GM12801 (cell line): ENCODE measurements at regions not wholly inside any gene's neighbourhood (a gene's known extent, or its start where the extent isn't known, plus 50 kb on each side); places are given as distances from the start of the nearest gene placed in this dataset.

Source experiments
- TF ChIP-seq, protein P1 (sequence below): IDR thresholded peaks from one replicate; pipeline ENCODE4 v1.5.1; 2011; ENCODE audit warnings: control low read depth; ENCODE audit not compliant: insufficient read length; ENCODE audit errors: extremely low read depth

DNA sequence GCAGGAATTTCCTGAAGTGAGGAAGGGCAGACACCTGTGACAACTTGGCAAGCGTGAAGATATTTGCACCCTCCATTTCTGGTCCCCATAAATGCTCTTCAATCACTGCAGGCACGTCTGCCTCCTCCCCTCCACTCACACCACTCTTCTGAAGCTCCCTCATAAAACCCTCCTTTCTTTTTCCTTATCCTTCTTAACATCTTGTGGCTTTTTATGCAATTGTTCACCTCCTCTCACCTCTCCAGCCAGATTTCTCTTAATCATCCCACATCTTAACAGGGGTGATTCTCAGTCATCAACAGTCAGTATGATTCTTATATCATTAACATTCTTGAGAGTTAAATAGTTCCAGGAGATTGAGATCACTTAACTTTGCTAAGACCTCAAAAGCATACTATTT lies 277.4 kb downstream of the SPRY1 start:
- TF ChIP-seq, protein P1, sequence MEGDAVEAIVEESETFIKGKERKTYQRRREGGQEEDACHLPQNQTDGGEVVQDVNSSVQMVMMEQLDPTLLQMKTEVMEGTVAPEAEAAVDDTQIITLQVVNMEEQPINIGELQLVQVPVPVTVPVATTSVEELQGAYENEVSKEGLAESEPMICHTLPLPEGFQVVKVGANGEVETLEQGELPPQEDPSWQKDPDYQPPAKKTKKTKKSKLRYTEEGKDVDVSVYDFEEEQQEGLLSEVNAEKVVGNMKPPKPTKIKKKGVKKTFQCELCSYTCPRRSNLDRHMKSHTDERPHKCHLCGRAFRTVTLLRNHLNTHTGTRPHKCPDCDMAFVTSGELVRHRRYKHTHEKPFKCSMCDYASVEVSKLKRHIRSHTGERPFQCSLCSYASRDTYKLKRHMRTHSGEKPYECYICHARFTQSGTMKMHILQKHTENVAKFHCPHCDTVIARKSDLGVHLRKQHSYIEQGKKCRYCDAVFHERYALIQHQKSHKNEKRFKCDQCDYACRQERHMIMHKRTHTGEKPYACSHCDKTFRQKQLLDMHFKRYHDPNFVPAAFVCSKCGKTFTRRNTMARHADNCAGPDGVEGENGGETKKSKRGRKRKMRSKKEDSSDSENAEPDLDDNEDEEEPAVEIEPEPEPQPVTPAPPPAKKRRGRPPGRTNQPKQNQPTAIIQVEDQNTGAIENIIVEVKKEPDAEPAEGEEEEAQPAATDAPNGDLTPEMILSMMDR = no peak

DNA sequence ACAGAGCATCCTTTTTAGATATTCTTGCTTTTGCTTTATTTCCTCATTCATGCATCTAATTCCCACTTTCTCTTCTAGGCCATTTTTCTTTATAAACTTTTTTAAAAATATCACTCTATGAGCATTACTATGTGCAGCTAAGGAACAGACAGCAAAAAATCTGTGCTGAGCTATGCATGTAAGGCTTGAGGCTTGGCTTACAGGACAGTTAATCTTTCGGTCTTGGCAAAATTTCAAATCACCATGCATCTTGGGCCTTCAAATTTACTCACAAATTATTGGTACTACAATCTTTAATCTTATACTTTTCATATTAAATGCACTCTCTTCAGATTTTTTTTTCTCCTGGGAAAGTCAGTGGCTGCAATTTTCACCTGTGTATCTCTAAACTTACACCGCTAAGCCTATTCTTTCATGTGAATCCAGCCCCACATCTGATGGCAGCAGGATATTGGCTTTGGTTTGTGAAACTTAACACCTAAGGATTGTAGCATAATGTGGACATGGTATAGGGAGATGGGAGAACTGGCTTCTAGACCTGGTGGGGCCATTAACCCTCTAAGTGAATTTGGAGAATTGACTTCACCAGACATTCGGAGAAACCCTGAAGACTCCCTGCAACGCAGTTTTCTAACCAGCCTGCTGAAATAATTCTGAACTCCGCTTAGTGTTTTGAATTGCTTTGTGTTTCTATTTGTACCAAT lies 278.3 kb downstream of the SPRY1 start:
- TF ChIP-seq, protein P1 = no peak

DNA sequence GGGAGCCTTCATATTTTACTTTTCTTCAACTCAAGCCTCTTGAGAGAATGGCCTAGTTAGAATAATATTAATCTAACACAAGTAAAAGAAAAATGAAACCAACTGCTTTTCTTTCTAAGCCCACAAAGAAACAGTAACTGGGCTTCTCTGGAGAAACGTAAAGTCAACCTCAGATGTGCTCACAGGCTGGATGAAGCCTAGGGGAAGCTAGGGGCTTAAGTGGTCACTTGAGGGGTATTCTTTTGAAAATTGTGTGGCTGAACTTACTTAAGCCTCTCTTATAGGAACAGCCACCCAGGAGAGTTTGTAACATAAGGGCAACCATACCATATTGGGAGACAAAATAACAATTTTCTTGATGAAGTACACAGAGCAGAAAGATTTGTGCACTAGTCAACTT lies 279.0 kb downstream of the SPRY1 start:
- TF ChIP-seq, protein P1 = no peak

DNA sequence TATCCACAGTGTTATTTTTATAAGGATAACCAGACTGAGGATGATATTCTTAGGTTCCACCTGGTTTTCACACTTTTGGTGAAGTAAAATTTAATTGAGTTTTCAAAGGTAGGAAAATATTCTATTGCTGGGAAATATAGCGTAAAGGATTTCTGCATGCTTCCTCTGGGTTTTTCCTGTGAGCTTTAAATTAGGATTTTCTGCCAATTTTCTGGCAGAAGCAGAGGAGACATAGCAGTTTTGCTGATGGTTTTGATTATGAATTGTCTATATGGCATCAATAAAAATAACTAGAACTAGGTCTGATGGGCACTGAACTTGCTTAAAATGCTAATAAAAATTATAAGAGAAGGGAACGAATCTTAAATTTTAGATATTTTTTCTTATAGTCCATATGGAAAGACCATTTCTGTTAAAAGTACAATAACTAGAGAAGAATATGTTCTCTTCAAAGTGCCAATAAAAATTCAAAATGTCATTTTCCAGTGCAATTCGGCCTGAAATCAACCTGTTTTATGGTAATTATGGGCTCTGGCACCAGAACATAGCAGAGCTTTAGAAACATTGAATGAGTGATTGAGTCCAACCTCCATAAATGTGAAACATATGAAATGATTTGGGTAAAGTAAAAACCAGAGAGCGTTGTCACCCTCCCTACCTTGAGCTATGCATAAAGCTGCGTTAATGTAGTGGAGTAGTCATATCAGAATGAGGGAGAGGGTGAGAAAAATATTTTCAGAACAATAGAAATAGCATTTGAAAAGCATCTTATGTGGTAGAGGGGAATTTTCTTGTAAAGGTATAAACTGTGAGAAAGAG lies 279.7 kb downstream of the SPRY1 start:
- TF ChIP-seq, protein P1 = no peak

DNA sequence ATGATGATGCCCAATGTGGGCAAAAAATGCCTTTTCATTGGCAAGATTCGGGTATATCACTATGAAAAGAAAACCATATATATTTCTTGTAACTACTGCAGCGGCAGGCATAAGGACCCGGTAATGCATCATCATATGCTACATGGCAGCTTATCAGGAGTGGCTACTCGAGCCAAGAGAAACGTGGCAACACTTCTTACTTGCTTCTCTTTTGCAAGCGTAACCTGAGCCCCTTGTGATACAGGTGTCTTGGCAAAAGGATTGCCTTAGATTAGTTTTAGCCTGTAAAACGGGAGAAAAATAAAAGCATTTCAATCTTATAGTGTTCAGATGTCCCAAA lies 280.3 kb downstream of the SPRY1 start:
- TF ChIP-seq, protein P1 = no peak

DNA sequence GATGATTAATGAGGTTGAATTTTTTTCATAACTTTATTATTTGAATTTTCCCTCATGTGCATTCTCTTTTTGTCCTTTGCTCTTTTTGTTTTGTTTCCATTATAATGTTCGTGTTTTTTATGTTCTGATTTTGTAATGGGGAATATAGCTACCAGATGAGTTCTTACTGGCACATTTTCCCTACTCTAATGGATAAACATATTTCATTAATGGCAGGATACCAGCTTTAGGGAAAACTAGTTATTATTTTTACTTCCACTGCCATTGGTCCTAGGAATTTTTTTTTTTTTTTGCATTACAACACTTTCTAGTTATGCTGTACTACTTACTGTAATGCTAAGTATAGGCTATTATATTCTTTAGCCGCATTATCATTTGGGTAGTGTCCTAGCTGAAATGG lies 286.3 kb downstream of the SPRY1 start:
- TF ChIP-seq, protein P1 = no peak

DNA sequence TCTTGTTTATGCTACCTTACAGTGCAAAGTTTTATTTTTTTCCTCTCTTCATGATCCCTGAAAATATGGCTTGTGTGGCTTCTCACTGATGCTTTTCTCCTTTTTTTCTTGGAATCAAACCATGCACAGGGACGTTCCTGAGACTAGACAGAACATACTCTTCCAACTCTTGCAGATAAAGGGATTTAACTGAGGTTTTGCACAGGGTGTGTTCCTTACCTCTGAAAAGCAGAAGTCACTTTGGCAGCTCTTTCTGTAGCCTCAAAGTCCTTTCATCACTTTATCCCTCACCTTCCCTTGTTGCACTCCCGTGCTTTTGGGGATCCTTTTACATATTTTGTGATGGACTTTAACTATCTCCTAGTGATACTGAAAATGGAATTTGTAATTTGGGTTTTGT lies 300.1 kb downstream of the SPRY1 start:
- TF ChIP-seq, protein P1 = no peak
